PC-9 (cell line): ENCODE measurements at regions not wholly inside any gene's neighbourhood (a gene's known extent, or its start where the extent isn't known, plus 50 kb on each side); places are given as distances from the start of the nearest gene placed in this dataset.

Experiments
- CTCF ChIP-seq: fragments of 200-600 bp; sonication (generic); conservative IDR thresholded peaks from 2 replicates; pipeline ENCODE4 v1.6.1; 2017; ENCODE audit warnings: mixed run types, antibody characterized with exemption, mild to moderate bottlenecking, moderate library complexity
- EZH2 ChIP-seq: fragments of 200-600 bp; sonication (generic); IDR thresholded peaks from 2 replicates; pipeline ENCODE4 v1.8.0; 2017; ENCODE audit warnings: antibody characterized with exemption, low read depth

DNA sequence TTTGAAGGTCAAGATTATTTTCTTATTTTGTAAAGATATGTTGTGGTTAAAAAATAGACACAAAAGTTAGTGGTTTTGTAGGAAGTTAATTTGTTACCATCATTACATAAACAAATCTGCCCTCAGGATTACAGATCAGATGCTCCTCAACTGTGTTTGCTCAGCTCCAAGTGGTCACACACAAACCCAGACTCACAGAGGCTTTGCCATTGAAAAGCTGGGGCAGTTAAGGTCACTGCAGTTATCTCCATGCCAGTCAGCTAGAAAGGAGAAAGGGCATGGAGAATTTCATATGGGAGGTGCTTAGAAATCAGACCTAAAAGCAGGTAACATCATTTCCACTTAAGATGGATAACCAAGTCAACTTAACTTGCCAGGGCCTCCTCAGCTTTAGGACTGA is 825.7 kb upstream of the GBE1 start:
- TF ChIP-seq CTCF (no peak), EZH2 (no peak)
